Skeletal muscle tissue (tissue), 4 donors: ENCODE measurements at regions not wholly inside any gene's neighbourhood (a gene's known extent, or its start where the extent isn't known, plus 50 kb on each side); places are given as distances from the start of the nearest gene placed in this dataset. TPM values are rescaled to one million over a fixed set of nuclear protein-coding genes. Genes with fewer than 3 reads are reported as not detected.

Experiments used
- H3K27ac ChIP-seq: one replicate; pipeline ENCODE4 v1.7.0; 2013; ENCODE audit warnings: mild to moderate bottlenecking, low read depth, low read length, inconsistent platforms
- H3K27me3 ChIP-seq, 3 donors: one replicate each; pipeline ENCODE4 v1.7.0; 2013; ENCODE audit warnings: low read length in 3 of 3; ENCODE audit not compliant: control insufficient read depth in 3 of 3, insufficient read depth in 3 of 3
- H3K36me3 ChIP-seq, 3 donors: one replicate each; pipeline ENCODE4 v1.7.0; 2013; ENCODE audit warnings: low read length in 3 of 3; ENCODE audit not compliant: control insufficient read depth in 3 of 3, insufficient read depth in 3 of 3
- H3K4me1 ChIP-seq, 3 donors: one replicate each; pipeline ENCODE4 v1.7.0; 2013; ENCODE audit warnings: low read length in 3 of 3, mild to moderate bottlenecking in 3 of 3; ENCODE audit not compliant: control insufficient read depth in 3 of 3, insufficient read depth in 3 of 3
- H3K4me3 ChIP-seq, 3 donors: one replicate each; pipeline ENCODE4 v1.7.0; 2013; ENCODE audit warnings: low read length in 3 of 3
- H3K9ac ChIP-seq, 3 donors: one replicate each; pipeline ENCODE4 v1.7.0; 2013; ENCODE audit warnings: low read length in 3 of 3, mild to moderate bottlenecking in 3 of 3, moderate library complexity in 2 of 3, low read depth in 1 of 3
- H3K9me3 ChIP-seq, 3 donors: one replicate each; pipeline ENCODE4 v1.7.0; 2013; ENCODE audit warnings: low read length in 3 of 3; ENCODE audit not compliant: control insufficient read depth in 3 of 3
- small RNA-seq: library from RNA; depleted of rRNA; stranded (forward); fragments of <200 nt; gene quantifications from one replicate; pipeline ENCODE3, GENCODE V24; 2014
- donor health status: Osteomylitis.

GRCh38 chr1:184810735-184811343 is 56.2 kb upstream of the EDEM3 start:
- Histone ChIP-seq H3K9me3 (no peaks in the 10 kb centered on the region), H3K36me3 (peaks cover 0 to 6% (median 5%) of the 10 kb centered on the region in 3 donors), H3K27me3 (no peaks in the 10 kb centered on the region), H3K27ac (peak overlapping the region; percentile 76), H3K4me1 (peaks cover 8 to 23% (median 18%) of the 10 kb centered on the region in 3 donors), H3K9ac (peak overlapping the region in 1 of 3 donors; percentile 34), H3K4me3 (no peak overlapping the region)

- Histone ChIP-seq H3K27ac (peak overlapping the region; percentile 10), H3K36me3 (peaks cover 0 to 10% (median 5%) of the 10 kb centered on the region in 3 donors), H3K9me3 (no peaks in the 10 kb centered on the region), H3K4me1 (peaks cover 11 to 44% (median 29%) of the 10 kb centered on the region in 3 donors), H3K27me3 (no peaks in the 10 kb centered on the region), H3K4me3 (no peak overlapping the region), H3K9ac (peak overlapping the region in 1 of 3 donors; percentile 36)
Observed at GRCh38 chr1:184806296-184806721, 51.7 kb upstream of the EDEM3 start.

- H3K9ac ChIP-seq: peak overlapping the region in 1 of 3 donors; percentile 36
- H3K9me3 ChIP-seq: no peaks in the 10 kb centered on the region
- peak overlapping the region; percentile 10 for H3K27ac ChIP-seq
- H3K4me1 ChIP-seq: peaks cover 12 to 44% (median 28%) of the 10 kb centered on the region in 3 donors
- H3K4me3 ChIP-seq: no peak overlapping the region
- no peaks in the 10 kb centered on the region for H3K27me3 ChIP-seq
- H3K36me3 ChIP-seq: peaks cover 0 to 14% (median 5%) of the 10 kb centered on the region in 3 donors
Observed at GRCh38 chr1:184805667-184806295, 51.1 kb upstream of the EDEM3 start.

Small RNA genes in the stretch of these regions (small RNA-seq; reads per million reads assigned to genes)
- not detected for gene RNU7-13P
